NCI-H146 treated with DMSO at 0.1 percent for 48 hours (cell line): ENCODE measurements at regions not wholly inside any gene's neighbourhood (a gene's known extent, or its start where the extent isn't known, plus 50 kb on each side); places are given as distances from the start of the nearest gene placed in this dataset.
"Not testable (repeated sequence)": the region's sequence is repeated elsewhere in the genome, so short reads cannot be mapped to it uniquely, and the experiment has no call there.

Experiments used
- DNase-seq: peaks from one replicate; lab custom pipeline; 2025; ENCODE audit not compliant: unreplicated experiment; lab: John Stamatoyannopoulos, UW

DNA sequence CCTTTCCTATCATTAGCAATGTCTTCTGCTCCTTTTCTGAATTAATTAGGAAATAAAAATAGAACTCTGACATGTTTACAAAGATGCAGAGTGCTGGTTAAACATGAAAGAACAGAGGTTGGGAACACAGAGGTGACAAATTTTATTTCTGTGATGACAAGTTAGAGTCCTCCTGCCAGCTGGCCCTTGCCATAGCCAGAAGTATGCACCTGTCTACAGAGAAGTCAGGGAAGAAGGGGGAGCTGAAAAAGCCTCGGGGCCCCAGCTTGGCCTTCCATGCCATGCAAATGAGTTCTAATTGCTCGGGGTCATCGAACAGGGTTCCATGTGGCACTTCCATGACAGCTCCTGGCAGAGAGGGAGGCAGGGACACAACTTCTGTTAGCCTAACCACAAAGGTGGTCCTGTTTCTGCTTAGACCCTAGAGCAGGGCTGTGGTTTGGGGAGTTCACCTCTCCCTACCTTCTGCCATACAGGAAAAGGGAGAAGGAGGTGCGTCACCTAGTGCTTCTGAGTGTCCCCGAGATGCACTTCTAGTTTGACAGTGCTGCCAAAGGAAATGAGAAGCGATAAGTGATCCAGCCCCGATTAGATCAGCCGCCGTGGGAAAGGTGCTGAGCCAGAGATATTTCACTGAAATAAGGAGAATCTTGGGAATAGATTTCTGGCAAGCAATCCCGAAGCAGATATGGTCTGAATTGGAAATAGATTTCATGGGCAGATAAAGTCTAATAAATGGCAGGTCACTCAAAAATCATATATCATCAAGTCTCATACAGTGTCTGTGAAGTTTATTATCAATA, 155.8 kb upstream of the FOXN3 start:
- DNase-seq = no peak

DNA sequence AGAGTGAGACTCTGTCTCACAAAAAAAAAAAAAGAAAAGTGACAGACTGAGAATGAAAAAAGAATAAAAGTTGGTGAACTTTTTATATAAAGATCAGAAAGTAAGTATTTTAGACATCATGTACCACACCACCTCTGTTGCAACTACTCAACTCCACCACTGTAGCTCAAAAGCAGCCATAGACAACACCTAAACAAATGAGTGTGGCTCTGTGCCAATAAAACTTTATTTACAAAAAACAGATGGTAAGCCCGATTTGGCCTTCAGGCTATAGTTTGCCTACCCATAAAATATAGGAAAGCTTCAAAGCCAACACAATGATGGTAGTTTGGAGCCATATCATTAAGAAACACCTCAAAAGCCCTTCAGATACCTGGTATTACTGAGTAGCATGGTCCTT, 154.5 kb upstream of the FOXN3 start:
- no peak for DNase-seq

DNA sequence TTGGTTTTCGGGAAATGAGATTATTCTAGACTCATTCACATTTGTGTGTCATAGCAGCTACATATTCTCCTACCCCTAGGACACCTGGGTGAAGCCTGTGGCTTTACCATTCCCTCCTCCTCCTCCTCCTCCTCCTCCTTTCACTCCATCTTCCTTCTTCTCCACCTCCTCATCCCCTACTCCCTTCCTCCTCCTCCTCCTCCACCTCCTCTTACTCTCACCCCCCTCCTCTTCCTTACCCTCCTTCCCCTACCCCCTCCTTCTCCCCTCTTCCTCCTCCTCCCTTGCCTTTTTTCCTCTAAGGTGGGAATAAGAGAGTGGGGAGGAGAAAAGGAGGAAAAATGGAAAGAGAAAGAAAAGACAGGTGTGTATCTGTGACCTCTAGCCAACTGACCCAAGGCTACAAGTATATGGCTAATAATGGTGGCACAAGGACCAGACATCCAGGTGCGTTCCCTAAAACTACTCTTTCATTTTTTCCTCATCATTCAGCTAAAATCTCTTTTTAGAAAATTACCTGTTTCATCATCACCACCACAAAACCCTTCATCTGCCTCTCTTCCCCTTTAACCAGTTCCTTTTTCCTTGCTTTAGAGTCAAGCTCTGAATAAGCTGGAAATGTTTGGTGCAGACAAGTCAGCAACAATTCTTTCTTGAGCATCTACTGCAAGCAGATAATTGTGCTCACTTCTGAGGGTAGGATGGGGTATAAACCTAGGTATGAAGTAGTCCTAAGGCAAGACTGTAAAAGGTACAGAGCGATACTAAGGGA, 149.8 kb upstream of the FOXN3 start:
- DNase-seq = no peak

DNA sequence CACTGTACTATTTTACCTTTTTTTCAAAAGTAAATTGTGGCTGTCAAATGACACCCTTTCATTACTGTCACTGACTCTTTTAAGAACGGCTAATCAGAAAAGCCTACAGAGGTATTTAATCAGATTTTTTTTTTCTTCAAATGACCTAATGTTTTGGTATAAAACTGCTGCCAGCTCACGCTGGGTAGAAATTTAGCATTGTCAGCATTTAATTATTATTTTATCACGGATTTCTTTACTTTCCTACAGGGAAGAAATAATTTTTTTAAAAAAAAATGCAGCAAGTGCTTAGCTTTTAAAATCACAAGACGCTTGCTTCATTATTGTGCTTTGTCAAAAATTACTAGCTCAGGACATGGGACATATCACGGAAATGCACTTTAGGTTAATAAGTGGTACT, 149.1 kb upstream of the FOXN3 start:
- no peak for DNase-seq

DNA sequence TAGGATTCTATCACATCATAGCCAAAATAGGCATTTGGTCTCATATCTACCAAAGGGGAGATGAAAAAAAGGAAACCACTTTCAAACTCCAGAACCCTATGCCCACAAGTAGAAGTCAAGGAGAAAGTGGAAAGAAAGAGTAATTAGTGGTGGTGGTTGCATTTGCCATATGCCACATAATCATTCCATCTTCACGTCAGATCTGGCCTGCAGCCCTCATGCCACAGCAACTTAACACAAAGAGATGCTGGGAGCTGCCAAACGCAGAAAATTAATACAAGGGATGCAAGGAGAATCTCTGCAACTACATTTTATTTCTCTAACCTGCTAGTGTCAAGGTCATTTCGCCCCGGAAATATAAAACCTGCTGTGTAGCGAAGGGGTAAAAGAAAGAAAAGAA, 148.6 kb upstream of the FOXN3 start:
- no peak for DNase-seq

DNA sequence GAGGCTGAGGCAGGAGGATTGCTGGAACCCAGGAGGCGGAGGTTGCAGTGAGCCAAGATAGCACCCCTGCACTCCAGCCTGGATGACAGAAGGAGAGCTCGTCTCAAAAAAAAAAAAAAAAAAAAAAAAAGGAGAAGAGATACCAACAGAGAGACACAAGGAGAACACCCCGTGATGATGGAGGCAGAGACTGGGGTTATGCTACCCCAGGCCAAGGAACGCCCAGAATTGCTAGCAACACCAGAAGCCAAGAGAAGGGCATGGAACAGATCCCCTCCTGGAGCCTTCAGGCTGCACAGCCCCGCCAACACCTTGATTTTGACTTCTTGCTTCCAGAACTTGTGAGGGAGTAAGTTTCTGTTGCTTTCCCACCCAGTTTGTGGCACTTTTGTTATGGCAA, 148.0 kb upstream of the FOXN3 start:
- no peak for DNase-seq

DNA sequence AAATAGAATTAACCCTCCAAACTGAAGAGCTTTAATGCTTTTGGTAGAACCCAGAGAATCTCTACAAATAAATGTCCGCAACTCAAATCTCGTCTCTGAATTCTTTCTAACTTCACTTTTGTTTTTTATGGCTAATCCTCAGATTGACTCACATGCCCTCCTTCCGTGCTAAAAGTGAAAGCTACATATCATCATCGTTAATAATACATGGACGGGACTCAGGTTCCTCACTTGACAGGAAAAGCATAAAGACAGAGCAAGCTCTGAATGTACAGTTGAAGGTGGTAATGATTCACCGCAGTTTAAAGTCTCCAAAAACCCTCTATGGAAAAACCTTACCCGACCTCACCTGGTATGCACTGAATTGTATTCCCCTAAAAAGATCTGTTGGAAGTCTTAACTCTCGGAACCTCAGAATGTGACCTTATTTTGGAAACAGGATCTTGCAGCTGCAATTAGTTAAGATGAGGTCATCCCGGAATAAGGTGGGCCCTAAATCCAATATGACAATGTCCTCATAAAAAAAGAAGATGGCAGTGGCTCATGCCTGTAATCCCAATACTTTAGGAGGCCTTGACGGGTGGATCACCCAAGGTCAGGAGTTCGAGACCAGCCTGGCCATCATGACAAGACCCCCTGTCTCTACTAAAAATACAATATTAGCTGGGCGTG, 147.4 kb upstream of the FOXN3 start:
- DNase-seq = no peak

DNA sequence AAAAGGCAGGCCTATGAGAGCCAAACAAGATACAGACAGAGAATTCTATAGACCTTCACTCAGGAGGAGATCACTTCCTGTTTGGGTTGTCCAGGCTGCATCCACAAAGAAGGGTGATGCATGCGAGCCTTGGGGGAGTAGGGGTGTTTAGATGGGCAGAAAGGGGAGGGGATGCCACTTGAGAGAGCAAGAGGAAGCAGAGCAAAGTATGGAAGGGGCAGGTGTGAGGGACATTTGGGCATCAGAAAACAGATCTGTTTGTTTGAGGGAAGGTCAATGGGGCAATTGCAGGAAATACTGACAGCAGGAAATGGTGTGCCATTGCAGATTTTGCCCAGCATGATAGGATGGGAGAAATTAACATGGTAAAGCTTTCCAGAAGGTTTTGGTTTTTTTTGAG, 146.4 kb upstream of the FOXN3 start:
- DNase-seq = no peak

DNA sequence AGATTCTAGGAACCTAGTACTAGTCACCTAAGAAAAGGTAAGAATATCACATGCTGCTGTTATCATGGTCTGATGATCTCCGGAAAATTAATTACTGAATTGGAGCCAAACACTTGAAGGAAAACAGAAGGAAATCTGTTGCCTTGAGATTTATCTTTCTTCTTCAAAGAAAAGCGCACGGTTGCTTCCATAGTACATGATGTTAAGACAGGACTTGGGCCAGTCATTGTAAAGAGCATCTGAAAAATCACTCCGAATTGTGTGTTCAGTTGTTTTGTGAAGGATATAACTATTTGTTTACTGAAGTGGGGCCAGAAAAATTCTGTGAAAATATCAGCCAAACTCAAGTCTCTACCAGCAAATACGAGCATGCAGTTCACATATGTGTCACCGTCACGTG, 134.9 kb upstream of the FOXN3 start:
- no peak for DNase-seq

DNA sequence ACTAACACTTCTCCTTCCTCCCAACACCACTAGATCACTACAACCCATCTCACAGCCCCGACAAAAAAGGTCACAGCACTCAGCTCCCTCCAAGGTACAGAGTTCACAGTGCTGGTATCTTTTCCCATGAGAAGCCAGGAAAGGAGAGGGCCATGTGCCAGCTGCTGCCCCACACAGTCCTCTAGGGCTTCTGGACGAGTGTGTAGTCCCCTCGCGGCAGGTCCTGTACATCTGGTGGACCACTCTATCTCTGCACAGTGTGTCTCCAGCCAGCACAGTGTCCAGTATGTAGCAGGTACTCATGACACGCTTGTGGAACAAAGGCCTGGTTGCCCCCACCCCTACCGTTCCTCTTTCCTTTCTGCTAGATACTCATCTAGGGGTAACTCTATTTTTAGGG, 134.4 kb upstream of the FOXN3 start:
- DNase-seq = no peak

DNA sequence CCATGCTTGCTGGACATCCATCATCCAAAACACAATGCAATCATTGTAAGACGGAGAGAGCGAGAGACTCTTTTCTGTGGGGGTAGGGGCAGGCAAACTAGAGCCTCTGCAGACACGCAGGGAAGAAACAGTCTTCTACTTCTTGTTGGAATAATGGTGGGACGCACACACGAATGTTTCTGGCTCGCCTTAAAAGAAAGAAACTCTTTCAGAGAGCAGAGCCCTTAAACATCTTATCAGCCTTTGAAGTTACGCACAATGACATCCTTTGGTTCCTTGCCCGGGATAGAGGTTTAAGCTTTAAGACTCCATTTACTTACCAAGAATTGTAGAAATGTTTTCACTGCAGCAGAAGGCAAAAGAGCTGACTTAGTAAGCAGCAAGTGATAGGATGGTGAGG, 133.8 kb upstream of the FOXN3 start:
- DNase-seq = no peak

DNA sequence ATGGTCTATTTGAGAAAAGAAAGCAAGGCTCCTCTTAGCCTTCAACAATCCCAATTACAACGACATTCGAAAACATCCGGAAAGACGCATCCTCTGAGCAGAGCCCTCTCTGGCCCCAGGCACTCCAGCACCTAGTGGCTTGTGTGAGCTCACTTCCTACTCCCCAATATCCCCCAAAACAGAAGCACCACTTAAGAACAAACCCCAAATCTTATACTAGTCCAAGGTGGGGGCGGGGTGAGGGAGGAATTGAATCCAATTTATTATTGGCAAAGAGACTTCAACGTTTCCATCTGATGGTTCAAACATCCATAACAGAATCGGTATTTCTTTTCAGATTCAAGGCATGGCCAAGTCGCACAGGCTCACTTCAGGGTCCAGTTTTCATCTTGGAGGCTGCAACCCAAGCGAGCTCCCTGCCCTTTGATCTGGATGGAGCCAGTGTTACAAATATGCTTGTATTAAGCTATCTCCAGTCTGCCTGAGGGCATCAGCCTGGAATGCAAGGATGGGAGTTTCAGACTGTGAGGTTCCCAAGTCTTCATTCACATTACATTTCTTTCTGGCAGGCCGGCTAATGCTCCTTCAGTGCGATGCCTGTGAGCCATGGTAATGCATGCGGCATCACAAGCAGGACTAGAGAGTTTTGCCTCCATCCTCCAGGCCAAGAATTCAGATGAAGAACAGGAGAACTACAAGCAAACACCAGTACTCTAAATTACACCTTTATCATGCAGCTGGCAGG, 132.5 kb upstream of the FOXN3 start:
- DNase-seq = no peak

DNA sequence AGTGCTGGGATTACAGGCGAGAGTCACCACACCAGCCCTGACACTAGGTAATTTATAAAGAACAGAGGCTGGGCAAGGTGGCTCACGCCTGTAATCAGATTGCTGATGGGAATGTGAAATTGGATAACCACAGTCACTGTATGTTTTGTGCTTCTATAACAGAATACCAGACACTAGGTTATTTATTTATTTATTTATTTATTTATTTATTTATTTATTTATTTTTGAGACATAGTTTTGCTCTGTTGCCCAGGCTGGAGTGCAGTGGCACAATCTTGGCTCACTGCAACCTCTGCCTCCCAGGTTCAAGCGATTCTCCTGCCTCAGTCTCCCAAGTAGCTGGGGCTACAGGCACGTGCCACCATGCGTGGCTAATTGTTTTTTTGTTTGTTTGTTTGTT, 130.0 kb upstream of the FOXN3 start:
- not testable (repeated sequence) for DNase-seq

DNA sequence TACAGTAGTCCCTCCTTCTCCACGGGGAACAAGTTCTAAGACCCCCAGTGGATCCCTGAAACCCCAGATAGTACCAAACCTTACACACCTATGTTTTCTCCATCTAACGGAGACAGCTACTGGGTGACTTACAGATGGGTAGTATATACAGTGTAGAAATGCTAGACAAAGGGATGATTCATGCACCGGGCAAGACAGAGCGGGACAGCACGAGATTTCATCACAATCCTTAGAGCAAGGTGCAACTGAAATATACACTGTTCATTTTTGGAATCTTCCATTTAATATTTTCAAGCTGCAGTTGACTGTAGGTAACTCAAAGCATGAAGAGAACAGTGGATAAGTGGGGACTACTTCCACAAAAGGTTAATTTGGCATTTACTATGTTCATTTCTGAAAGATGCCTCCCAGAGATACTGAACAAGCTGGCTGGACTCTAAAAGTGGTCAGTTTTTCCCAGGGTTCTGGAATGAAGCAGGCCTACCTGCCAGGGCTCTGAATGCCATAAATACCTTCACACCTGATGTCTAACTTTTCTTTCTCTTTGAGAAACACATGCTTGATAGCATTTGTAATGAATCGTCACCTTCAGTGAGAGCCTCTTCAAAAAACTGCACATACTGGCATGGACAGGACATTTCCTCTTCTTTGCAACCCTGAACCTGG, 127.7 kb upstream of the FOXN3 start:
- DNase-seq = no peak

DNA sequence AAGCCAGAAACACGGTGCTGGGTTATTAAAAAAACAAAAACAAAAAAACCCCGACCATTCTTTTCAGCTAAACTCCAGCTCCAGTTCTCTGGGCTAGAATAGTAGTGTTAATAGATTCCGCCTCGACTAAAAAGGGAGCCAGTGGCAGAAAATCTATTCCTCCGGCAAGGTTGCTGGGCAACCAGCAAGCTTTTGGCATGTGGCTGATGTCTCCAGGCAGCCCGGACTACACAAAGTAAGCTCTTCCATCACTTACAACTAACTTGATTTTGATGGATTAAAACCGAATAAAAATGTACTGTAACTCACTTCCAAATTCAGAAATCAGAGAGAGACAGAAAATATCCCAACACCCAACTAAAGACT, 126.4 kb upstream of the FOXN3 start:
- no peak for DNase-seq

DNA sequence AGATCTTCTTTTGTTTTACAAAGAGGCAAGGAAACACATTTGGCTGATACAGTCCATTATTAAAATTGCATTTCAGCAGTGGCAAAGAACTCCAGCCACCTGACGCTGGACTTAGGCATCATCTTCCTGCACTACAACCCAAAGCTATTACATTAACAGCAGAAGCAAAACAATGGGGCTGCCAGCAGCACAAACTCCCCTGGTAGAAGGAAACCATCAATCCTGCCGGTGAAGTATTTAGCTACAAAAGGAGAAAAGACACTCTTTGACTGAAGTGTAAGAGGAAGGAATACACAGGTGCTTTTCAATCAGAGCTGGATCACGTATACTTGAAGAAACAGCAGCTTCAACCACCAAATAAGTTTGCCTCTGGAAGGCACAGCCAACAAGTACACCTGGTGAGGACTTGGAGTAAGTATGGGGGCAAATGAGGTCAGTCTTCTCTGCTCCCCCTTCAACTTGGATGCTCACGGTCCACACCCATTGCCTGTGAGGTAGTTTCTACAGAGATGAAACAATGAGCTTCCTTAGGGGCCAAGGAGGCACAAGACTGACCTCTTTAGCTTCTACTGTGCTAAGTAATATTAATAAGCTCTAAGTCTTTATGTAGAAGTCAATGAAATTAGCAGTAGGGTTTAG, 125.9 kb upstream of the FOXN3 start:
- no peak for DNase-seq

DNA sequence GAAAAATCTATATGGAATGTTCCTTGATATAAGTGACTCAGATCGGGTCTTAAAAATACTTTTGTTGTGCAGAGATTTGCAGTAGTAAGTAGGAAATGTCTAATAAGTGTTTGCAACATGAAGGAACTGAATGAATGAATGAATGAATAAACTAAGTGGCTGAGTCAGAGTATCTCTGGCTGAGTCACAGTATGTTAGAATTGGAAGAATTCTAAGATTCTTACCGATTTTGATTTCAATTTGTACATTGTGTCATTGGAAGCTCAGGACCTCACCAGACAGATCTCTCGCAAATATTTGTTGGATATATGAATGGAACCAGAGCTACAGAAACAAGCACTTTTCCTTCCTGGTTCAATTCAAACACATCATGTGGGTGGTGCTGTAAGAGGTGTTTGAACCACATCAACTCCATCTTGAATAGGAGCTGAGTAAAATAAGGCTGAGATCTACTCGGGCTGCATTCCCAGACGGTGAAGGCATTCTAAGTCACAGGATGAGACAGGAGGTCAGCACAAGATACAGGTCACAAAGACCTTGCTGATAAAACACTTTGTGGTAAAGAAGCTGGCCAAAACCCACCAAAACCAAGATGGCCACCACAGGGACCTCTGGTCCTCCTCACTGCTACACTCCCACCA, 123.9 kb upstream of the FOXN3 start:
- DNase-seq = no peak

DNA sequence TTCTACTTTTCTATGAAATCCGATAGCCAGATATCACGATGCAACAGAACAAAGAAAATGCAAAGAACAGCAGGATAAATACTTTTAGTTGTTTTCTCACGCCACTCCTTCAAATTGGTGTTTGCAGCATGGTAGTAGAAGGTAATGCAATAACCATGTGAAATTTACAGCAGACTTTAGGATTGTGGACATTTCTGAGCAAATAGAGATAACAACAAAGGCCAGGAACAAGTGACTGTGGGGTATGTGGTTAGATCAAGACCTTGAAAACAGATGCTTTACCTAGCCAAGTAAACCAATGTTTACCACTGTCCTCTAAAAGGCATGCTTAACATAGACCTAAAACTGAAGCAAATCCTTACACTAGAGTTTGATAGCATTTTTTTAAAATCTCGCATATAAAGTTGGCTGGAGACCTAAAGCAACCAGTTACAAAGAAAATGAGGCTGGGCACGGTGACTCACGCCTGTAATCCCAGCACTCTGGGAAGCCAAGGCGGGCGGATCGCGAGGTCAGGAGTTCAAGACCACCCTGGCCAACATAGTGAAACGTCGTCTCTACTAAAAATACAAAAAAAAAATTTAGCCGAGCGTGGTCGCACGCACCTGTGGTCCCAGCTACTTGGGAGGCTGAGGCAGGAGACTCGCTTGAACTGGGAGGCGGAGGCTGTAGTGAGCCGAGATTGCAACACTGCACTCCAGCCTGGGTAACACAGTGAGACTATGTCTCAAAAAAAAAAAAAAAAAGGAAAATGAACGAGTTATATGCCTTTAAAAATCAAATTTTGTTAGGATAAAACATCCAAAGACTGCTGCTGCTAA, 123.2 kb upstream of the FOXN3 start:
- no peak for DNase-seq

DNA sequence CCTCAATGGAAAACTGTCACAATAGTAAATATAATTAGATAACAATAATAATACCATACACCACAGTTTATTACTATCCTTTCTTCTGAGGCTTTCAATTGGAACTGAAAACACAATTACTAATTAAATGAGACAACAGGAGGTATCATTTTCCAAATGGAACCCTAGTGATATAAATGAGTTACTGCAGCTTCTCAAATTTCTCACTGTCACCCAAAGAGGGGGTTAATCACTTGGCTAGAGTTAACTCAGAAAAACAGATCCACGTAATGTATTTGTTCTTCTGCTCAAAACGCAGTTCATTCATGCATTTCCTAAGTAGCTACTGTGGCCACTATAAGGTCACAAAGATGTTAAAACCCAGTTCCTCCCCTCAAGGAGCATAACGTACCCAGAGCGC, 120.9 kb upstream of the FOXN3 start:
- DNase-seq = peak; percentile 46
